ENCODE measurements at regions not wholly inside any gene's neighbourhood (a gene's known extent, or its start where the extent isn't known, plus 50 kb on each side); places are given as distances from the start of the nearest gene placed in this dataset.

DNA sequence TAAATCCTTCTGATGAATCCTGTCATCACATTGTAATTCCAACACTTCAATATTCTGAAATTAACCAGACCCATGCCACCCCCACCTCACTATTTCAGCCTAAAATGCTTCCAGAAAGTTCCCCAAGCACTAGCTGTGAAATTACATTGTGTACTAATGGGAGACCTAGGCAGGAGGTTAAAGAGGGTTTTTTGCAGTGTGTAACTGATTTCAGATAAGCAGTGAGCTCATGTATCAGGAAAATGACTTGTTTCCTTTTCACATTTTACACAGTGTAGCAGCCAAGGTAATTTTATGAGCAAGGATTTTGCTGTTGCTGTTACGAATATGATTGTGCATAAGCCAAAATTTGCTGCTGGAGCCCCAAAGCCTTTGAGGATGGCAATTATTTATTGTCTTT, 129.0 kb downstream of the INHBA start:
- no peak for DNase-seq (ENCODE audit: low read depth, low spot score)
- Histone ChIP-seq H4K20me1 (ENCODE audit: control insufficient read depth, insufficient read depth) (no peaks in the 10 kb centered on the region), H3K4me1 (ENCODE audit: control insufficient read depth, insufficient read depth, low read length) (no peaks in the 10 kb centered on the region), H3K4me2 (ENCODE audit: control insufficient read depth, insufficient read depth) (no peak overlapping the region), H3K27me3 (replicated peaks in 1 of 2; ENCODE audit: control insufficient read depth in 2 of 2, insufficient read depth in 2 of 2, low read length in 1 of 2) (no peaks in the 10 kb centered on the region), H3K9me3 (replicated peaks; ENCODE audit: control insufficient read depth, insufficient read depth, low read length) (no peaks in the 10 kb centered on the region), H3K79me2 (ENCODE audit: control insufficient read depth, insufficient read depth, low read length) (no peaks in the 10 kb centered on the region), H3K27ac (ENCODE audit: control insufficient read depth, insufficient read depth) (no peak overlapping the region), H3K36me3 (ENCODE audit: control insufficient read depth in 2 of 2, insufficient read depth in 2 of 2, low read length in 1 of 2) (no peaks in the 10 kb centered on the region), H3K9ac (ENCODE audit: control insufficient read depth, insufficient read depth, low read length) (no peak overlapping the region), H3K4me3 (no peak overlapping the region), H2AFZ (ENCODE audit: control insufficient read depth, low read depth, low read length) (no peak overlapping the region)
- no TSS peak for BruUV-seq (replicated peaks)
- RAD21 ChIA-PET (ENCODE audit: unreplicated experiment), result no interaction called here
- TF ChIP-seq RAD51 (IDR thresholded peaks at IDR 0.05) (no peak), EP300 (IDR thresholded peaks at IDR 0.05; ENCODE audit: borderline replicate concordance in 1 of 2, control insufficient read depth in 1 of 2, low read depth in 2 of 2, low read length in 2 of 2) (no peak), ATF7 (IDR thresholded peaks at IDR 0.05; ENCODE audit: low read depth) (no peak), RCOR1 (conservative IDR thresholded peaks at IDR 0.05; ENCODE audit: low read depth, low read length) (no peak), FOXK2 (IDR thresholded peaks at IDR 0.05) (no peak), SRF (IDR thresholded peaks at IDR 0.05; ENCODE audit: low read depth in 2 of 2, low read length in 2 of 2) (no peak), PML (IDR thresholded peaks at IDR 0.05; ENCODE audit: low read length) (no peak), CHD4 (IDR thresholded peaks at IDR 0.05) (no peak), ZNF384 (IDR thresholded peaks at IDR 0.05; ENCODE audit: borderline replicate concordance, low read depth, low read length) (no peak), TBL1XR1 (IDR thresholded peaks at IDR 0.05; ENCODE audit: low read depth, low read length) (no peak)
- TF ChIP-seq, protein P1, sequence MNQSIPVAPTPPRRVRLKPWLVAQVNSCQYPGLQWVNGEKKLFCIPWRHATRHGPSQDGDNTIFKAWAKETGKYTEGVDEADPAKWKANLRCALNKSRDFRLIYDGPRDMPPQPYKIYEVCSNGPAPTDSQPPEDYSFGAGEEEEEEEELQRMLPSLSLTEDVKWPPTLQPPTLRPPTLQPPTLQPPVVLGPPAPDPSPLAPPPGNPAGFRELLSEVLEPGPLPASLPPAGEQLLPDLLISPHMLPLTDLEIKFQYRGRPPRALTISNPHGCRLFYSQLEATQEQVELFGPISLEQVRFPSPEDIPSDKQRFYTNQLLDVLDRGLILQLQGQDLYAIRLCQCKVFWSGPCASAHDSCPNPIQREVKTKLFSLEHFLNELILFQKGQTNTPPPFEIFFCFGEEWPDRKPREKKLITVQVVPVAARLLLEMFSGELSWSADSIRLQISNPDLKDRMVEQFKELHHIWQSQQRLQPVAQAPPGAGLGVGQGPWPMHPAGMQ (IDR thresholded peaks at IDR 0.05; ENCODE audit: borderline replicate concordance), result no peak
- ATAC-seq, result no peak
- 0% methylated on average over 1 of the region's 1 CpG for WGBS (ENCODE audit: insufficient coverage, insufficient replicate concordance, low lambda C conversion rate, missing lambda C conversion rate)
- POLR2A ChIA-PET, result no interaction called here
- CTCF ChIA-PET, result no interaction called here
- in situ Hi-C loops (cut with MboI) (no loop called here), intact Hi-C loops (cut with micrococcal nuclease; ENCODE audit: unreplicated experiment) (no loop called here)
- SMC1A ChIA-PET (ENCODE audit: uncharacterized antibody, unreplicated experiment), result interaction anchor here (0.7 to 1.4 kb wide), 3 partner anchors 12 to 24 kb away, joined by 3 read pairs; no protein-coding TSS in a partner anchor
- FAIRE-seq, result no peak

Data from GM12878 (cell line).